ENCODE measurements at regions not wholly inside any gene's neighbourhood (a gene's known extent, or its start where the extent isn't known, plus 50 kb on each side); places are given as distances from the start of the nearest gene placed in this dataset.

- no peak for TF ChIP-seq POLR2A (IDR thresholded peaks at IDR 0.05)
- TF ChIP-seq, protein P1, sequence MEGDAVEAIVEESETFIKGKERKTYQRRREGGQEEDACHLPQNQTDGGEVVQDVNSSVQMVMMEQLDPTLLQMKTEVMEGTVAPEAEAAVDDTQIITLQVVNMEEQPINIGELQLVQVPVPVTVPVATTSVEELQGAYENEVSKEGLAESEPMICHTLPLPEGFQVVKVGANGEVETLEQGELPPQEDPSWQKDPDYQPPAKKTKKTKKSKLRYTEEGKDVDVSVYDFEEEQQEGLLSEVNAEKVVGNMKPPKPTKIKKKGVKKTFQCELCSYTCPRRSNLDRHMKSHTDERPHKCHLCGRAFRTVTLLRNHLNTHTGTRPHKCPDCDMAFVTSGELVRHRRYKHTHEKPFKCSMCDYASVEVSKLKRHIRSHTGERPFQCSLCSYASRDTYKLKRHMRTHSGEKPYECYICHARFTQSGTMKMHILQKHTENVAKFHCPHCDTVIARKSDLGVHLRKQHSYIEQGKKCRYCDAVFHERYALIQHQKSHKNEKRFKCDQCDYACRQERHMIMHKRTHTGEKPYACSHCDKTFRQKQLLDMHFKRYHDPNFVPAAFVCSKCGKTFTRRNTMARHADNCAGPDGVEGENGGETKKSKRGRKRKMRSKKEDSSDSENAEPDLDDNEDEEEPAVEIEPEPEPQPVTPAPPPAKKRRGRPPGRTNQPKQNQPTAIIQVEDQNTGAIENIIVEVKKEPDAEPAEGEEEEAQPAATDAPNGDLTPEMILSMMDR (IDR thresholded peaks at IDR 0.05 in 8 of 11, conservative IDR thresholded peaks at IDR 0.05 in 3 of 11): no peak
Observed at GRCh38 chr1:188194916-188195315, 1366.2 kb downstream of the PLA2G4A start.
